ENCODE measurements at regions not wholly inside any gene's neighbourhood (a gene's known extent, or its start where the extent isn't known, plus 50 kb on each side); places are given as distances from the start of the nearest gene placed in this dataset.

GRCh38 chr16:86663685-86664521 lies 85.6 kb downstream of the FOXL1 start:
- no peak for TF ChIP-seq POLR2A (IDR thresholded peaks at IDR 0.05)
- no peak for TF ChIP-seq CTCF (IDR thresholded peaks at IDR 0.05)
